ENCODE measurements at regions not wholly inside any gene's neighbourhood (a gene's known extent, or its start where the extent isn't known, plus 50 kb on each side); places are given as distances from the start of the nearest gene placed in this dataset.

DNA sequence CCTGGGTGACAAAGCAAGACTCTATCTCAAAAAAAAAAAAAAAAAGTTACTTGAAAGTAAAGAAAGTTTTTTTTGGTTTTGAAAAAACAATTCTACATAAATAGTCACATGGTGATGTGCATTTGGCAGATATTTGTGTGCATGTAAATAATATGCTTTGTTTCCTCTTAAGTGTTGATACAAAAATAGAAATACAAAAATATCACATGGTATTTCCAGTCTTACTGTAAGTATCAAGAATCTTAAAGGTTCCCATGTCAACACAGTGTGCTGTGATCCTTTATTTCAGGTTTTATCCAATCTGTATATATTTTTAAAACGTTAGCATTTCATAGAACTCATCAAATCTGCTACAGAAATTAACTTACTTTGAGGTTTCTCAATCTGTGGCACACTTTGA is 521.9 kb downstream of the TLE4 start:
- intact Hi-C loops (cut with micrococcal nuclease), result no loop called here

DNA sequence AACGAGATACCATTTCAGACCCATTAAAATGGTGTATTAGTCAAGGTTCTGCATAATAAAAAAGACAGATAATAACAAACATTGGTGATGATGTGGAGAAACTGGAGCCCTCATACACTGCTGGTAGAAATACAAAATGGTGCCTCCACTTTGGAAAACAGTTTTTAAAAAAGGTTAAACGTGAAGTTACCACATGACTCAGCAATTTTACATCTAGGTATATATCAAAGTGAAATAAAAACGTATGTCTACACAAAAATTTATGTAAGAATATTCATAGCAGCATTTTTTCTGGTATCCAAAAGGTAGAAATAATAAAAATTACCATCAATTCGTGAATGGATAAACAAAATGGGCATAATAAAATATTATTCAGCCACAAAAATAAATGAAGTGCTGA is 519.8 kb downstream of the TLE4 start:
- intact Hi-C loops (cut with micrococcal nuclease), result no loop called here

DNA sequence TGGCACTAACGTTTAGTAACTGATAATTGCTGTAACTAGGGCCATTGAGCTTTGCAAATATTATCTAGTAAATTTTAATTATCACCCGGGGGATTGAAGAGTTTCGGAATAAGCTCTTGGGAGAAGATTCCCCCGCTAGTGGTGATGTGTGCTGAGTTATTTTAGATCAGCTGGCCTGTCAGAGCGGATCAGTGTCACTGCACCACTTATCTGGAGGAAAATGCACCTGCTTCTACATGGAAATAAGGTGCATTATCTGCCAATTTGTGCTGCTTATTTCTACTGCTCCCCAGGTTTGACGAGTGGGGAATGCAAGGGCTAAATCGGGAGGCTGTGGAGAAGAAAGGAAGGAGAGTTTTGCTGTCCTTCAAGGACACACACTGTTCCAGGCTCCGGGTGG is 518.6 kb downstream of the TLE4 start:
- intact Hi-C loops (cut with micrococcal nuclease), result no loop called here

DNA sequence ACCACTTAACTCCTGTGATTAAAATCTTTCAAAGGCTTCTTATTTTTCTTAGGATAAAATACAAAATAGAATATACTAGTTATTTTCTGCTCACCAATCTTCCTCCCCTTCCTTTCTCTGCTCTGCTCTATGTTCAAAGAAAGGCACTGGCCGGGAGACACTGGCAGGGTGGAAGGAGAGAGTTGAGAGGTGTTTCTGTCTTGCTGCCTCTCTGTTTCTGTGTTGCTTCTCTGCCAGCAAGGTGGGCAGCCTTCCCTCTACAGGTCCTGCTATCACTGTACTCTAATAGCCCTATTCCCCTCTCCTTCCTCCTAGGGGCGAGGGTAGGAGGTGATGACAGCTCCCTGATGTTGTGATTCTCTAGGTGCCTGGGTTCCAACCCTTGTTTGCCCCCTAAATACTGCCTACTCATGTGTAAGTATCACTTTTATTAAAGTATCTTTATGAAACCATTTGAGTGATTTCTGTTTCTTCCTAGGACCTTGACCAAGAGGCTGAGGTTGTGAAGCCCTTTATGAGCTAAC is 515.1 kb downstream of the TLE4 start:
- intact Hi-C loops (cut with micrococcal nuclease), result no loop called here

DNA sequence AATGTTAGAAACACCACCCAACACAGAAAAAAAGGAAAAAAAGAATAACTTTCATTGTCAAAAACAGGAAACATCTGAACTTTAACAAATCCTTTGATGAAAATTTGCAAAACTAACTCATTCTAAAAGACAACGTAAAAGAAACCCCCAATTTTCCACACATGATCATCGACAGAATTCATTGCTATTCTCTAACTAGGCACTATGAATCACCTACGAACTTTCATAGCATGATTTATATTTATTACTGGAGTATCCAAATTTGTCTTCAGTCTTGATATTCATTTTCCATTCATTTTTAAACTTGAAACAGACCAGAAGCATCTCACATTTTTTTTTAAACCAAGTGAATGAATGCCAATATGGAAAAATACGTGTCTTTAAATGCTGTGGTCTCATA is 514.6 kb downstream of the TLE4 start:
- intact Hi-C loops (cut with micrococcal nuclease), result no loop called here

DNA sequence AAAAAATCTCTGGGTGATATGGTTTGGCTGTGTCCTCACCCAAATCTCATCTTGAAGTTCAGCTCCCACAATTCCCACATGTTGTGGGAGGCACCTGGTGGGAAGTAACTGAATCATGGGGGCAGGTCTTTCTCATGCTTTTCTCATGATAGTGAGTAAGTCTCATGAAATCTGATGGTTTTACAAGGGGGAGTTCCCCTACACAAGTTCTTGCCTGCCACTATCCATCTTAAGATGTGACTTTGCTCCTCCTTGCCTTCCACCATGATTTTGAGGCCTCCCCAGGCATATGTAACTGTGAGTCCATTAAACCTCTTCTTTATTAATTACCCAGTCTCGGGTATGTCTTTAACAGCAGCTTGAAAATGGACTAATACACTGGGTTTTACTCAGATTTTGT is 513.9 kb downstream of the TLE4 start:
- intact Hi-C loops (cut with micrococcal nuclease), result no loop called here

DNA sequence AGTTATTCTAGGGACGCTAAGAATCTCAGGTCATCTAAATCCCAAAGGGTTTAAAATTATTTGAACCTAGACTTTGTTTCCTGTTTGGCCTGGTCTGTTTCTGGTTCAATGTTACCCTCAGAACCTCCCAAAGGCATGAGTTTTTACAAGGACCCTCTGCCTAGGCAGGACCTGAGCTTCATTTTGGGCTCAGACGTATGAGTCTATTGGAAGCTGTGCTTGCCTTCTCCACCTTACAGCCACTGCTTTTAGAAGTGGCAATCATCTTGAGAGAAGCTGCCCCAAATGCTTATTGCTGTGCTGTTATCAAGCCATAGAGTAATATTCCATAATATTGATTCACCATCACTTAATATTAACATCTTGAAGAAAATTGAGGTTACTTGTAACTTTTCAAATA is 510.4 kb downstream of the TLE4 start:
- intact Hi-C loops (cut with micrococcal nuclease), result no loop called here

DNA sequence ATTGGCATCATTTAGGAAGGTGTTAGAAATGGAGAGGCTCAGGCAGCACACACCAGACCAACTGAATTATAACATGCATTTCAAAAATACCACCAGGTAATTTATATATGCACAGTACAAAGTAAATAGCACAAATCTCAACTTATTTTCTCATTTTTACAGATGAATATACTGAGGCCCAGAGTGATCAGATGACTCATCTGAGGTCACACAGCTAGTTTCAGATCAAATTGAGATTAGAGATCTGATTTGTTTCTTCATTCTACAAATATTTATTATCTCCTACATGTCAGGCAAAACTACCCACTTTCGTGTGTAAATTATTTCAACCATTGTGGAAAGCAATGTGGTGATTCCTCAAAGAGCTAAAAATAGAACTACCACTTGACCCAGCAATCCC is 507.1 kb downstream of the TLE4 start:
- intact Hi-C loops (cut with micrococcal nuclease), result loop anchor here (10.0 kb wide), 1 partner anchor 64 kb away; no protein-coding TSS in a partner anchor

DNA sequence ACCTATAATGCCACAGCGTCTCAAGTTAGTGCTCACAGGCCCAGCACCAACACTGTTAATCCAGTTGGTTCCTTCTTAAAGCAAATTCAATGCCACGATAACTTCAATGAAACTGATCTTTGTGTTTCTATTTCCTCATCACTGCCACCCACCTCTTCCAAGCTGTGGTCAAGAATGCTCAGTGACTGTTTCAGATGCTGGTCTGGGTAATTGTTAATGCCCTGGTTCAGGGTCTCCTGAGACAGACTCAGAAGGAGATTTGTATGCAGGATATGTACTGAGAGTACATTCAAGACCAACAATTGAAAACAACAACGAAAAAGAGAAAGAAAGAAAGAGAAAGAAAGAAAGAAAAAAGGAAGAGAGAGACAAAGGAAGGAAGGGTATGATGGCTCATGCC is 505.3 kb downstream of the TLE4 start:
- intact Hi-C loops (cut with micrococcal nuclease), result loop anchor here (10.0 kb wide), 1 partner anchor 62 kb away; no protein-coding TSS in a partner anchor

DNA sequence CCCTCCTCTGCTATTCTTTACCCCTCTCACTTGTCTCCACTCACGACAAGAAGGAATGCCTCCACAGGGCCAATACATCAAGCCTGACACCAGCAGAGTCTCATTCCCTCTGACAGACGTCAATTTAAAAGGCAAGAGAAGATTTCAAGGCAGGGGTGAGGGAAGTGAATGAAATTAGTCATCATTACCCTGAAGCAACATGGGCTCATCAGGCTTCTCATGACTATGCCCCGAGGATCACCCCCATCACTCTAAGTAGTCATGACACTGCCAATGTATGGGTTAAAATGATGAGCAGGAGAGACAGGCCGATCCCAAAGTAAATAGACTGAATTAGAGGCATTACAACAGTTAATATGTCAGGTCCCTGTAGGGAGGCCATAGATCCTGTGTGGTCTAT is 504.4 kb downstream of the TLE4 start:
- intact Hi-C loops (cut with micrococcal nuclease), result loop anchor here (10.0 kb wide), 1 partner anchor 61 kb away; no protein-coding TSS in a partner anchor

DNA sequence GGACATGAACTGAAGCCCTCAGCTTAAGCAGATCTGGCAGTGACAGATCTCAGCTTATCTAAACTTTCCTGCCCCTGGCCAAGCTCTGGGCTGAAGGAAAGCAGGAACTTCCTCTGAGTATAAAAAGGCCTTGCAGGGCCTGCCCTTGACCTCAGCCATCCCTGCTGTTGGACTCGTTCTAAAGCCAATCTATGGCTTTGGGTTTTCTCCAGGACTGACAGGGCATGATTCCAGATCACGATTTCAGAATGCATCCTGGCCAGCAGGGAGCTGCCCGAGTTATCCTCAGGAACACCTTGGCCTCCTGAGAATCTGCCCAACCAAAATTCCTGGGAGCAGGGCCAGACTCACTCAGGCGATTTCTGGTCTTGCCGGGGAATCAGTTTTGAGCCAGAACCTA is 502.7 kb downstream of the TLE4 start:
- intact Hi-C loops (cut with micrococcal nuclease), result loop anchor here (10.0 kb wide), 1 partner anchor 60 kb away; no protein-coding TSS in a partner anchor

DNA sequence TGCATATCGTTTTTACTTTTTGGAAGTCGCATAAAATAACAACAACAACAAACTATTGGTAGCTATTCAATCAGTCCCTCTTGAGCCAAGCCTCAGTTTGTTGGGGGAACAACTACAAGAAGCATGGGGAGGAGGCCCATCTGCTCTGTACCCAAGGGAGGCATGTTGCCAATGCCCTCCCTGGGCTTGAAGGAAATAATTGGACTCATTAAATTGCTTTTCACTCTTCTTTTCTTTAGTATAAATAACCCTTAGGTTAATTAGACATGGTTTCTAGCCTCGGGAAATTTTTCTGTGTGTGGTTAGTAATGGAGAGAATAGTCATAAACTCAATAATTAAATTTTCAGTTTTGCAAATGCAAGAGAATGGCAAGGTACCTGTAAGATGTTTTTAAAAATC is 500.7 kb downstream of the TLE4 start:
- intact Hi-C loops (cut with micrococcal nuclease), result loop anchor here (10.0 kb wide), 1 partner anchor 58 kb away; no protein-coding TSS in a partner anchor

DNA sequence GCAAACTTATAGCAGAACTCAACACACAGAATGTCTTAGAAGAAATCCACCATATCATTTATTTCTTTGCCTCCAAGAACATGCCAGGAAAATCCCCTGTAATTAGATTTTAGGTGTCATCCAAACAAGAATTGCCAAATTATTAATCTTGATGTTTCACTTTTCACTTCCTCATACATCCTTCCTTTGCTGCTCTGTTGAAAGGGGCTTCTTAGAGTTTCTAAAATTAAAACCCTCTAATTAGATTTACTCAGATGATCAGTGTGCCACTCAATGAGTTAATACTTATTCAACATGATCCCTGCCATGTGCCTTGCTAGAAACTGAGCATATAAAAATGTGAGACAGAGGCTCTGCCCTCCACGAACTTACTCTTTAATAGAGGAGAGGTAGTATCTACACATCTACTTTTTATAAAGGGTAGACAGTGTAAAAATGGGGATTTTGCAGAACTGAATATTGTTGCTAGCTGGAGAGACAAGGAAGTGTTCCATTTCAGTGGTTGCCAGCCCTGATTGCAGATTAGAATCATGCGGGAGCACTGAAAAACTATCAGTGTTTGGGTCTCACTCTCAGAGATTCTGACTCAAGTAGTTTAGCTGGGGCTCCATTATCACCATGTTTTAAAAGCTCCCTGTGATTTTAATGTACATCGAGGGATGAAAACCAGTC is 498.4 kb downstream of the TLE4 start:
- intact Hi-C loops (cut with micrococcal nuclease), result loop anchor here (10.0 kb wide), 1 partner anchor 55 kb away; no protein-coding TSS in a partner anchor

DNA sequence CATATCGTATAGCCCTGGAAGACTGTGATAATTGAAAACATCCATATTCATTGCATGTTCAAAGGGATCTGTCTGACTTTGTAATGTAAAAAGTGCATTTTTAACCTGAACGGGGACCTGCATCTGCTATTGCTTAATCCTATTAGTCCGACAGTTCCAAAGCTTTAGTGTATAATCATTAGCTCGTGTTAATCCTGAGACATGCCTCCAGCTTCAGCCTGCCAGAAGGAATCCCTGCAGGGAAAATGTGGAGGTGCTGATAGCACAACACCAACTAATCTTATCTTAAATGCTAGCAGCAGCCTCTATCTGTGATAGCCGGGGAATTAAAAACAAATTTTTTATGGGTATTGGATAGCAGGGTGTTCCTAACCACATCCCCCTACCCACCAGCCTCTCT is 495.2 kb downstream of the TLE4 start:
- intact Hi-C loops (cut with micrococcal nuclease), result no loop called here

DNA sequence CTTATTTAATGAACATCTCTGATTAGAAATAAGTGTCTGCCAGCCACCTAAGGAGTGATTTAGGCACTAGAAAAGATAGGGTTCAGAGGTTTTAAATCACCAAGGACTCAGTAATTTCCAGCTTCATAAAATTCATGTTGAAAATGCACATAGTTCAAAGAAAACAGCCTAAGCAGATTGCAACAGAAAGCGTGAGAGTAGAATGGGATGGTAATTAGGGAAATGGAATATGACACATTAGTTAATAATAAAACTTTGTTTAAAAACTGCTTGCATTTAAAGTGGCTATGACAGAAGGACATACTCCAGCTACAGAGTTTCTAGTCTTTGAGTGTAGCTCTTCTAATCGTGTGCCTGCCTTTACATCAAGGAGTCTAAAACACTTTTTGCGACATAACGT is 490.8 kb downstream of the TLE4 start:
- intact Hi-C loops (cut with micrococcal nuclease), result no loop called here

DNA sequence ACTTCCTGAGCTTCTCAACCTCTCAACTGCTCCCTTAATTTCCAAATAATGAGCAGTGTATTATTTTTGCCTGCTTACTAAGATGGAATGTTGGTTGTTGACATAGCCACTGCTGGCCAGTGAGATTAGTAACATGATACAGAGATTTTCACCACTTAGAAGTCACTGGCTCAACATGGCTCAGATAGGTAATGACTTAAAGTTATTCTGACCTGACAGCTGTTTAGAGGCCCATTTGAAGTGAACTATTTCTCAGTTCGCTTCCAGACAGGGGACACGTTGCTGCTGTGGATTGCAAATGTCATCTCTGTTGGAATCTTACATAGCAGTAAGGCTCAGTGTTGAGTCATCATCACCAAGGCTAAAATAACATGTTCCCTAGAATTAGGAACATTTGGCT is 490.2 kb downstream of the TLE4 start:
- intact Hi-C loops (cut with micrococcal nuclease), result no loop called here

DNA sequence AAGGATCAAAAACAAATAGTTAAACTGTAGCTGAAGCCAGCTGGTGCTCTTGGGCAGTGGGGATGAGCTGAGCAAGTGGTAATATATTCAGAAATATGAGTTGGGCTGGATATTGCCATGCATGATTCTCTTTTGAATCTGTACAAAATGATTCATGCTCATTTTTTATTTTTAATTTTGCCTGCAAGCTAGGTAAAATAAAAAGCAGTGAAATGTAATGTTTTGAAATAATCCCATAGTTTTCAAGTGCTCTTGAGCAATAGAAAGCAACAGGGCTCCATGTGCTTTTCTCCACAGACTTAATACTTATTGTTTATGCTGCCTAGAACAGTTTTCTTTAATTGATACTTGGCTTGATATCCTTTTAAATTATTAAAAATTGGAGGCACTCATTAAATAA is 489.3 kb downstream of the TLE4 start:
- intact Hi-C loops (cut with micrococcal nuclease), result no loop called here

DNA sequence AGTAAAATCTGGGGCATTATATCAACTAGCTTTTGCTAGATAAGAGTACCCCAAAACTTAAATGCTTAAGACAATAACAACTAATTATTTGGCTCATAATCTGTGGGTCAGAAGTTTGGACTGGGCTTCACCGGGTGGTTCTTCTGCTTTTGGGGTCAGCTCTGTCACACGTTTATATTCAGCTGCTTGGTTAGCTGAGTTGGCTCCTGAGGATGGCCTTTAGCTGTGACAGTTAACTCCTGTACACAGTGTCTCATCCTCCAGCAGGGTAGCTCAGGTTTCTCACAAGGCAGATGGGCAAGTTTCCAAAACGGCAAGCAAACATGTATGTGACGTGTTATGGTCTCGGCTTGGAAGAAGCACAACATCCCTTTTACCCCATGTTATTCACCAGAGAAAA is 488.2 kb downstream of the TLE4 start:
- intact Hi-C loops (cut with micrococcal nuclease), result no loop called here

DNA sequence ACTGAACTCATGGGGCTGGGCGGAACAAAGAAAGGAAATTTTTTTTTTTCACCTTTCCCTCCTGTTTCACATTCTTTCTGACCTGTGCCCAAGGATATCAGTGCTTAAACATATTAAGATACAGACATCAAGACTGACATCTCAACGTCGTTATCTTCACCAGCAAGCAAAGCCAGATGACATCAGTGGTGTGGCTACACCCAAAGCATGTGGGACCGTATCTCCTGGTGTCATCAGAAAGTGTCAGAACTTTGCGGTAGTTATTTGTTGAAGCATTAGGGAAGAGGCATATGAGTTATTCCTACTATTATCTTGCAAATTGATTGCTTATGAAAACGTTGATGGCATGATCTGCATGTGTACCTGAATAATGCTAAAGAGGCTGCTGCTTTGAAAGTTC is 487.4 kb downstream of the TLE4 start:
- intact Hi-C loops (cut with micrococcal nuclease), result no loop called here

DNA sequence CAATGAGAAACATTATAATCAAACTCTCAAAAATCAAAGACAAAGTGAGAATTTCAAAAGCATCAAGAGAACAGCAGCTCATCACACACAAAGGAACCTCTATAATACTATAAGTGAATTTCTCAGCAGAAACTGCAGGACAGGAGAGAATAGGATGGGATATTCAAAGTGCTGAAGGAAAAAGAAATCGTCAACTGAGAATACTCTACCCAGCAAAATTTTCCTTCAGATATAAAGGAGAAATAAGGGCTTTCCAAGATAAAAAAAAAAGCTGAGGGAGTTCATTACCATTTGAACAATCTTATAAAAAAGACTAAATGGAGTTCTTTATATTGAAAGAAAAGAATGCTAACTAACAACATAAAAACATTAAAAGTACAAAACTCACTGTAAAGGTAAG is 481.1 kb downstream of the TLE4 start:
- intact Hi-C loops (cut with micrococcal nuclease), result no loop called here

DNA sequence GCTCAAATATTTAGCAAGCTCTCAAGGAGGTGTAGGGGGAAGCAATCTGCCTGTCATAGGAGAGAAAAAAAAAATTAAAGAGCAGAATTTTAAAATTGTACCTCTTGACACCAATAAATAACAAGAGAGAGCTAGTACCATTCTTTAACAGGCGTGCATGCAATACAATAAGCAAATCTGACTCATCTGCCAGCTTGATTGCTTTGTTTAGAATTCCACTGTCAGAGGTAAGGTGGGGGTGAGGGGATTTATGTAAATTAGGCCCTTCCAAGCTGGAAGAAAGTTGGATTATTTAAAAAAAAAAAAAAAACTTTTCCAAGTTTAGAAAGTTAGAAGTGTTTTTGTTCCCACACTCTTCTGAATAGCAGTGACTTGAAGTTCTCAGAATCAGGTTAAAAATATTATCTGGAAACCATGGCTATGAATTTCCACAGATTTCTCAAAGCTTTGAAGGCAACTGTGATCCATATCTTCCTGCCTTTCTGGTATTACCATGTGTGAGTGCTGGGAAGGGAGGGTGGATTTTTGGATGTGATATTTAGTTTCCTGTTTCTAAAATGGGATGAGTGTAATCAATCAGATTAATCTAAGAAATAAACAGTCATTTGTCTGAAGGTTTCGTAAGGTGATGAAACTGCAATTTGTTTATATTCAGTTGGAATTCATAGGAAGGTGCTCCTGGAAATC is 477.5 kb downstream of the TLE4 start:
- intact Hi-C loops (cut with micrococcal nuclease), result no loop called here

DNA sequence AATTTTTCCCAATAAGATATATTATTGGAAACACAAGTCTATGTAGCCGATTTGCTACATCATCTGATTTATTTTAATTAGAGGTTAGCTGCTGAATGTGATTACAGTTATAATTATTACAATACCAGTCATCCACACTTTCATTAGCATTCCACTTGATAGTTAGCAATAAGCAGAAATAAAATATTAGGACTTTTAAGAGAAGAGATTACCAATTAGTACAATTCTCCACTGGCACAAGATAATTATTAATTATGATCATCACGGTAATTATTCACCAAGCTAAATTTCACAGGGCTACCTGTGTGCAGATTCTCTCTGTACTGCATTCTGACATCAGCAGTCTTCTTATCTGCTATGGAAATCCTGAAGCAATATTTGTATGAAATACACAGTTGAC is 474.7 kb downstream of the TLE4 start:
- intact Hi-C loops (cut with micrococcal nuclease), result no loop called here

DNA sequence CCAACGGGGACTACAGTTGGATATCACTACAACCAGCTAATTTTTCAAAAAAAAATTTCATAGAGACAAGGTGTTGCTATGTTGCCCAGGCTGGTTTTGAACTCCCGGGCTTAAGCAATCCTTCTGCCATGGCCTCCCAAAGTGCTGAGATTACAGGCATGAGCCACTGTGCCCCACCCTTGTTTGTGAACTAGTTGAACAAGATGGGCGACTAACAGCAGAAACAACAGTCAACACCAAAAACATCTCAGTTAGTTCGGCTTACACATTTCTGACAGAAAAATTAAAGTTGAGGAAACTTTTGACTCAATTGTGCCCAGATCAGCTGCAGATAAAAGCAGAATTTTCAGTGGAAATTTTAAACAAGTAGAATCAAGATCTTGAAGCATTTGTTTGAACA is 470.1 kb downstream of the TLE4 start:
- intact Hi-C loops (cut with micrococcal nuclease), result no loop called here
